ENCODE measurements at regions not wholly inside any gene's neighbourhood (a gene's known extent, or its start where the extent isn't known, plus 50 kb on each side); places are given as distances from the start of the nearest gene placed in this dataset.

- no peak for TF ChIP-seq CTCF (IDR thresholded peaks at IDR 0.05; ENCODE audit: low read depth, low read length, poor library complexity, severe bottlenecking)
- TF ChIP-seq EZH2phosphoT487 (IDR thresholded peaks at IDR 0.05; ENCODE audit: borderline replicate concordance, low read length) = no peak
Measured at GRCh38 chr2:2933426-2933825, 444.2 kb downstream of the EIPR1 start.

Measured in DOHH2 (cell line).